IMR-90 (cell line): ENCODE measurements at regions not wholly inside any gene's neighbourhood (a gene's known extent, or its start where the extent isn't known, plus 50 kb on each side); places are given as distances from the start of the nearest gene placed in this dataset.

ENCODE experiments used
- ATAC-seq: fragments of 200-7000 bp; cut with Tn5 transposase; 2 replicates; pipeline ENCODE4 v1.9.1; 2020; ENCODE audit warnings: low read depth, mild to moderate bottlenecking, moderate library complexity
- BruUV-seq: library from RNA; stranded (reverse); fragments of 400-500 nt; replicated peaks from 2 replicates; lab custom pipeline; 2021; lab: Mats Ljungman, UMichigan
- CTCF ChIA-PET: fragments of 300-600 bp; formaldehyde crosslinking; extraction: SDS; loops from one replicate; lab custom pipeline; 2021; ENCODE audit warnings: antibody characterized with exemption; lab: Yijun Ruan, JAX
- POLR2A ChIA-PET: fragments of 300-600 bp; sonication (Branson Sonifier 250); formaldehyde crosslinking; loops from one replicate; lab custom pipeline; 2022; ENCODE audit warnings: antibody characterized with exemption; ENCODE audit not compliant: unreplicated experiment; lab: Charles Lee
- DNase-seq: peaks from one replicate; pipeline ENCODE4 v3.0.0; 2013
- H2AFZ ChIP-seq: replicated peaks from 2 replicates; pipeline ENCODE3; 2013; ENCODE audit warnings: low read length, mild to moderate bottlenecking; ENCODE audit not compliant: poor library complexity
- H2AK5ac ChIP-seq: 2 replicates; pipeline ENCODE4 v1.6.1; 2013; ENCODE audit warnings: low read depth, low read length, inconsistent platforms
- H2AK9ac ChIP-seq: replicated peaks from 2 replicates; pipeline ENCODE3; 2013; ENCODE audit warnings: mild to moderate bottlenecking, low read depth, low read length, moderate library complexity; ENCODE audit not compliant: poor library complexity
- H2BK120ac ChIP-seq: 2 replicates; pipeline ENCODE4 v1.6.1; 2013; ENCODE audit warnings: low read depth, low read length, inconsistent platforms
- H2BK15ac ChIP-seq: 3 replicates; pipeline ENCODE4 v1.6.1; 2013; ENCODE audit warnings: low read depth, low read length, inconsistent platforms
- H2BK20ac ChIP-seq: 2 replicates; pipeline ENCODE4 v1.6.1; 2013; ENCODE audit warnings: low read depth, mild to moderate bottlenecking, inconsistent platforms, low read length, moderate library complexity
- H2BK5ac ChIP-seq: 2 replicates; pipeline ENCODE4 v1.6.1; 2013; ENCODE audit warnings: mild to moderate bottlenecking, low read depth, low read length, inconsistent platforms; ENCODE audit not compliant: poor library complexity, severe bottlenecking
- H3K14ac ChIP-seq: replicated peaks from 2 replicates; pipeline ENCODE4 v1.6.1; 2013; ENCODE audit warnings: low read depth, low read length, inconsistent platforms
- H3K18ac ChIP-seq: 2 replicates; pipeline ENCODE4 v1.6.1; 2013; ENCODE audit warnings: low read depth, low read length, control low read depth
- H3K23ac ChIP-seq: 2 replicates; pipeline ENCODE4 v1.6.1; 2013; ENCODE audit warnings: low read depth, low read length, inconsistent platforms
- H3K27ac ChIP-seq: 2 replicates; pipeline ENCODE4 v1.5.1; 2013; ENCODE audit warnings: mild to moderate bottlenecking, control low read depth, low read length; ENCODE audit not compliant: insufficient read depth
- H3K27me3 ChIP-seq: 2 replicates; pipeline ENCODE4 v1.6.1; 2013; ENCODE audit warnings: low read length; ENCODE audit not compliant: control insufficient read depth, insufficient read depth
- H3K36me3 ChIP-seq: 2 replicates; pipeline ENCODE4 v1.6.1; 2013; ENCODE audit warnings: low read length, mixed read lengths; ENCODE audit not compliant: control insufficient read depth, insufficient read depth
- H3K4ac ChIP-seq: 2 replicates; pipeline ENCODE4 v1.6.1; 2013; ENCODE audit warnings: low read depth, low read length, inconsistent platforms
- H3K4me1 ChIP-seq: 2 replicates; pipeline ENCODE4 v1.6.1; 2013; ENCODE audit warnings: low read length, mixed read lengths; ENCODE audit not compliant: control insufficient read depth, insufficient read depth
- H3K4me2 ChIP-seq: 2 replicates; pipeline ENCODE4 v1.6.1; 2013; ENCODE audit warnings: low read depth, mild to moderate bottlenecking, control low read depth, low read length, moderate library complexity
- H3K4me3 ChIP-seq: 2 replicates; pipeline ENCODE4 v1.5.1; 2013; ENCODE audit warnings: low read depth, mild to moderate bottlenecking, control low read depth, low read length, moderate library complexity; ENCODE audit not compliant: insufficient read depth
- H3K56ac ChIP-seq: 2 replicates; pipeline ENCODE4 v1.6.1; 2013; ENCODE audit warnings: low read length, inconsistent platforms; ENCODE audit not compliant: insufficient read depth; ENCODE audit errors: extremely low read depth
- H3K79me1 ChIP-seq, 2 experiments: 2 replicates each; pipeline ENCODE4 v1.6.1; 2013; ENCODE audit warnings: low read length in 2 of 2, inconsistent platforms in 1 of 2, low read depth in 1 of 2
- H3K9ac ChIP-seq: 2 replicates; pipeline ENCODE4 v1.6.1; 2013; ENCODE audit warnings: low read depth, low read length, control low read depth
- H3K9me1 ChIP-seq: 2 replicates; pipeline ENCODE4 v1.6.1; 2013; ENCODE audit warnings: low read length, inconsistent platforms; ENCODE audit not compliant: insufficient read depth
- H3K9me3 ChIP-seq: 2 replicates; pipeline ENCODE4 v1.6.1; 2013; ENCODE audit warnings: low read length; ENCODE audit not compliant: control insufficient read depth, insufficient read depth
- H4K20me1 ChIP-seq: 2 replicates; pipeline ENCODE4 v1.6.1; 2013; ENCODE audit warnings: low read length, inconsistent platforms; ENCODE audit not compliant: insufficient read depth
- H4K5ac ChIP-seq: 2 replicates; pipeline ENCODE4 v1.6.1; 2013; ENCODE audit warnings: mild to moderate bottlenecking, low read depth, low read length, control low read depth
- H4K8ac ChIP-seq, 2 experiments: 2 replicates each; pipeline ENCODE4 v1.6.1; 2013; ENCODE audit warnings: low read depth in 2 of 2, low read length in 2 of 2, control low read depth in 1 of 2, inconsistent platforms in 1 of 2
- H4K91ac ChIP-seq: 2 replicates; pipeline ENCODE4 v1.6.1; 2013; ENCODE audit warnings: low read depth, low read length, inconsistent platforms; ENCODE audit not compliant: insufficient read depth
- FOS ChIP-seq: fragments of 150-350 bp; IDR thresholded peaks from 2 replicates; pipeline ENCODE4 v1.6.1; 2016; ENCODE audit warnings: low read depth, low read length
- MAFK ChIP-seq: IDR thresholded peaks from 2 replicates; pipeline ENCODE4 v1.6.1; 2012; ENCODE audit warnings: low read depth, low read length, improper control_type of control experiment
- MXI1 ChIP-seq: IDR thresholded peaks from 2 replicates; pipeline ENCODE4 v1.6.1; 2012; ENCODE audit warnings: low read depth, mild to moderate bottlenecking, low read length, moderate library complexity, borderline replicate concordance
- POLR2A ChIP-seq: IDR thresholded peaks from 2 replicates; pipeline ENCODE4 v1.6.1; 2012; ENCODE audit warnings: mild to moderate bottlenecking, low read depth, low read length
- RAD21 ChIP-seq: IDR thresholded peaks from 2 replicates; pipeline ENCODE4 v1.6.1; 2012; ENCODE audit warnings: low read length, improper control_type of control experiment
- RCOR1 ChIP-seq: IDR thresholded peaks from 2 replicates; pipeline ENCODE4 v1.6.1; 2012; ENCODE audit warnings: mild to moderate bottlenecking, low read length, improper control_type of control experiment; ENCODE audit not compliant: insufficient replicate concordance
- WGBS, 2 experiments: methylation state at CpG; one replicate each; pipeline versions ENCODE4 v1.1.5 to v1.1.7; 2013; ENCODE audit warnings: missing lambda C conversion rate in 2 of 2; ENCODE audit not compliant: insufficient read length in 1 of 2; ENCODE audit errors: extremely low coverage in 2 of 2; 5-methylcytosine and 5-hydroxymethylcytosine counted together
- dilution Hi-C: fragments of 300-500 bp; cut with HindIII; formaldehyde crosslinking; loops from one replicate; pipeline ENCODE4 v1.14.3; 2018; ENCODE audit warnings: low sequenced_read_pairs; ENCODE audit not compliant: unreplicated experiment
- in situ Hi-C: fragments of 300-500 bp; cut with MboI; formaldehyde crosslinking; loops from 3 replicates; pipeline ENCODE4 v1.14.3; 2019; ENCODE audit warnings: low sequenced_read_pairs, inconsistent platforms, mixed read lengths
- intact Hi-C: fragments of 100-400 bp; cut with micrococcal nuclease; formaldehyde crosslinking; loops from 2 replicates; pipeline ENCODE4 v1.10.0; 2022

GRCh38 chr20:47931443-47931842 is 146.2 kb upstream of the SULF2 start:
- H3K4ac ChIP-seq, result no peak overlapping the region
- H2AK9ac ChIP-seq, result no peak overlapping the region
- dilution Hi-C loops, result no loop called here
- H2BK15ac ChIP-seq, result no peak overlapping the region
- no peak overlapping the region for H2BK20ac ChIP-seq
- H3K4me1 ChIP-seq, result no peaks in the 10 kb centered on the region; the same call in 1 of the 2 replicates
- no TSS peak for BruUV-seq
- H3K23ac ChIP-seq, result no peak overlapping the region
- H3K14ac ChIP-seq, result no peak overlapping the region
- no peak overlapping the region for H3K4me2 ChIP-seq
- H3K79me1 ChIP-seq, result no peaks in the 10 kb centered on the region
- H4K8ac ChIP-seq, result no peak overlapping the region
- no peak overlapping the region for H2BK5ac ChIP-seq
- H3K4me3 ChIP-seq, result no peak overlapping the region
- no CpG with 5 or more reads among the region's 7 CpGs for WGBS, 2 experiments
- H3K9me3 ChIP-seq, result no peaks in the 10 kb centered on the region
- no peak for ATAC-seq
- ChIA-PET CTCF (no interaction called here), POLR2A (no interaction called here)
- H3K18ac ChIP-seq, result no peak overlapping the region
- H3K27ac ChIP-seq, result no peak overlapping the region
- intact Hi-C loops, result no loop called here
- no peak overlapping the region for H2AK5ac ChIP-seq
- no peaks in the 10 kb centered on the region for H4K20me1 ChIP-seq
- in situ Hi-C loops, result no loop called here
- H2AFZ ChIP-seq, result no peak overlapping the region
- TF ChIP-seq FOS, result no peak
- TF ChIP-seq RCOR1, result no peak
- TF ChIP-seq RAD21, result no peak
- no peak for TF ChIP-seq POLR2A
- TF ChIP-seq MAFK, result no peak
- TF ChIP-seq MXI1, result no peak
- no peak for DNase-seq
- no peaks in the 10 kb centered on the region for H3K9me1 ChIP-seq
- H3K56ac ChIP-seq, result no peak overlapping the region
- H2BK120ac ChIP-seq, result no peak overlapping the region
- no peak overlapping the region for H3K9ac ChIP-seq
- H3K36me3 ChIP-seq, result no peaks in the 10 kb centered on the region
- no peaks in the 10 kb centered on the region; the same call in 1 of the 2 replicates for H3K27me3 ChIP-seq
- H4K5ac ChIP-seq, result no peak overlapping the region
- no peak overlapping the region for H4K91ac ChIP-seq
